GM20431 (cell line): ENCODE measurements at regions not wholly inside any gene's neighbourhood (a gene's known extent, or its start where the extent isn't known, plus 50 kb on each side); places are given as distances from the start of the nearest gene placed in this dataset.
"Not testable (repeated sequence)": the region's sequence is repeated elsewhere in the genome, so short reads cannot be mapped to it uniquely, and the experiment has no call there.

Experiments
- in situ Hi-C: fragments of 300-500 bp; cut with MseI, MboI; formaldehyde crosslinking; loops from one replicate; pipeline ENCODE4 v1.15.0; 2020; ENCODE audit warnings: low sequenced_read_pairs; ENCODE audit not compliant: unreplicated experiment

DNA sequence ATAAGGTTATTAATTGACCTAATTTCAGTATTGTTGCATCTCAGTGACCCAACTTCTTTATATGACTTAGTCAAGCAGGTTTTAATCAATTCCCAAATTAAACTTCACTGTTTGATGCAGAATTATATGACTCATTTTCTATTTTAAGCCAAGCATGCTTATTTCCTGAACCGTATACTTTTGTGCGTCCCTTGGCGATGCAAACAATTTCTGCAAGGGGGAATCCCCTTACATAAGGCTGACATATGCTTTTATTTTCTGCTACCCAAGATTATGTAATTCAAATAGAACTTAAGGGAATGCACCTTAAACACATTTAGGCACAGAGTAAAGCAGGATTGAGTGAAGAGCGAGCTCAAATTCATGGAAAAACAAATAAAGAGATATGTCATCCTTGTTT is 303.9 kb downstream of the PDCD6IP start:
- in situ Hi-C loops: no loop called here

- in situ Hi-C loops: no loop called here
Observed at GRCh38 chr3:34106379-34106778, 307.9 kb downstream of the PDCD6IP start.

DNA sequence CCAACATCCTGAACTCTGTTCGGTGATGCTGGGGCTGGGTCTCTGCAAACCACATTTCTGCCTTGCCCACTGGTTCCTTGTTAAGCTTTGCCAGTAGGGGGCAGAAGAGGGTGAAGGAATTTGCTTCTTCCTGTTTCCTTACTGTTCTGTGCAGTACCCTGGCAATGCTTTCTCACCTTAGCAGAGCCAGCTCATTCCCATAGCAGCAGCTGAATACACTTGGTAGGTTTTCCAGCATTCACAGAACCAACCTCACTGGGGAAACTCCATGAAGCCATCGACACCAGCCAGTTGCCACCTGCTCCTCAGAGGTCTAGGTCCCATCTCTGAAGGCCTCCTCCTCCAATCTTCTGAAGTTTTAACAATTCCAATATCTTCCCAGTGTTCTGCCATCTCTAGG is 308.4 kb downstream of the PDCD6IP start:
- in situ Hi-C loops: no loop called here

GRCh38 chr3:34107669-34108068 is 309.2 kb downstream of the PDCD6IP start:
- in situ Hi-C loops: no loop called here

GRCh38 chr3:34109021-34109420 is 310.6 kb downstream of the PDCD6IP start:
- in situ Hi-C loops: no loop called here

- in situ Hi-C loops: no loop called here
Observed at GRCh38 chr3:34109846-34110245, 311.4 kb downstream of the PDCD6IP start.

GRCh38 chr3:34111361-34111760 is 312.9 kb downstream of the PDCD6IP start:
- in situ Hi-C loops: no loop called here

- in situ Hi-C loops: not testable (repeated sequence)
Observed at GRCh38 chr3:34112261-34112660, 313.8 kb downstream of the PDCD6IP start.

DNA sequence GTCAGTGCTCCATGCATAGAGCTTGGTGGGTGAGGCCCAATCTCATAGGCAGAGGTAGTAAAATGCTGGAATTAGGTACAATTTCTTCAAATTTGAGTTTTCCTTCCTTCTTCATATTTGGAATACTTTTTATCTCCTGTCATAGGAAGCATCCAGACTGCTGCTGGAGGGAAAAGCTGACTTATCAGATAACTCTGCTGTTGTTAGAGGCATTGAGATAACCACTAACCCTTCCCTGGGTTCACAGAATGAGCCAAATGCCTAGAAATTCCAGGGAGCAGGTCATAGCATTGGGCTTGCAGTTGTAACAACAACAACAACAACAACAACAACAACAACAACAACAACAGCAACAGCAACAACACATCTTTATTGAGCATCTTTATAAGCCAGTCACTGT is 332.7 kb downstream of the PDCD6IP start:
- in situ Hi-C loops: no loop called here

- in situ Hi-C loops: no loop called here
Observed at GRCh38 chr3:34132069-34132692, 333.8 kb downstream of the PDCD6IP start.

DNA sequence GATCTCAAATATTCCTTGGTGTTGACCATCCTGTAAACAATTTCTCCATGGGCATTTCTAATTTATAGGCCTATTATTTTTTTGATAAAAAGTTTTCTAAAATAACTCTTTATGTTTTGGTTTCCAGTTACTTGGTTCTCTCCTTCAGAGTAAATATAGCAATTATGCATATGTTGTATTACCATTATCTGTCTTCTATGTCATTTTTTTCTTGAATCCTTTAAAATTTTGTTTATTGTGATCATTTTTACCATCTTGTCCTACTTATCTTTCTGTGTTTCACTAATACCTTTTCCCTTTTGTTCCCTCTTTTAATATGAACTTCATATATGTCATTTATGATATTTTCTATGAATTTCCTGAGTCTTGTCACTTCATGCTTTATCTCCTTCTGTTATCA is 341.1 kb downstream of the PDCD6IP start:
- in situ Hi-C loops: no loop called here

GRCh38 chr3:34140616-34141015 is 342.2 kb downstream of the PDCD6IP start:
- in situ Hi-C loops: no loop called here

DNA sequence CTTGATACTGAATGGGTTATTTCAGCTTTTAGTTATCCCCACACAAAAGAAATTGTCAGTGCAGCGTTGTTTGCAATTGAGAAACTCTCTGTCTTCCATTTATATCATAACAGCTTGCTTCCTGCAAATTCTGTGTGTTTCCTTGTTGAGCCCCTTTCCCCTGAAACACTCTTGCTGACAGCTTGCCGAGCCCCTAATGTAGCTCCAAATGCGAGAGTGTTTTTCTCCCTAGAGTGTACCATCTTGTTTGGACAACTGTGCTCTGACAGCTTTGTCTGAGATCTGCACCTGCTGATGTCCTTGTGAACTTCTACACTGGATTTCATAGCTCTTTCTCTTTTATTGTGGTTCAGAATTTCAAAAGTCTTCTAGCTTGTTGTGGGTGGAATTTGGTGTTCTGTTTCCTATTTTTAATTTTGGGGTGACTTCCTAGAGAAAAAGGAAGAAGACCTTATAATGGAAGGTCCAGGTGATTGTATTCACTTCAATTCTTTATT is 343.5 kb downstream of the PDCD6IP start:
- in situ Hi-C loops: no loop called here

DNA sequence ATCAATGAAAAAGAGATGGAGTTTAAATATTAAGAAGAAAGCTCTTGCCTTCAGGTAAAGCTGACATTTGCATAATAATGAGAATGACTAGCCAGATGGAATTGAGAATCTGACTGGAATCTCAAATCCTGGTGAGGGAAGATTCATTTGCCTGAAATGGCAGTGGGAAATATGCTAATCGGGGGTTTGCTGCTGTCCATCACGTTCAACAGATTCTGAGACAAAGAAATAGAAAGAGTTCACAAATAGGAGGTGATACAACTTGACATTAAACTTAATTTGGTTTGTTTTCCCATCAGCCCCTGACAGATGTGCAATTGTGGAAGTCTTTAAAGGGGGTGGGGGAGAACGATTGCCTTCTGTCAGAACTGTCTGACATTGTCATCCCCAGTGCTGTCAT is 347.4 kb downstream of the PDCD6IP start:
- in situ Hi-C loops: no loop called here

GRCh38 chr3:34146596-34146995 is 348.2 kb downstream of the PDCD6IP start:
- in situ Hi-C loops: no loop called here

DNA sequence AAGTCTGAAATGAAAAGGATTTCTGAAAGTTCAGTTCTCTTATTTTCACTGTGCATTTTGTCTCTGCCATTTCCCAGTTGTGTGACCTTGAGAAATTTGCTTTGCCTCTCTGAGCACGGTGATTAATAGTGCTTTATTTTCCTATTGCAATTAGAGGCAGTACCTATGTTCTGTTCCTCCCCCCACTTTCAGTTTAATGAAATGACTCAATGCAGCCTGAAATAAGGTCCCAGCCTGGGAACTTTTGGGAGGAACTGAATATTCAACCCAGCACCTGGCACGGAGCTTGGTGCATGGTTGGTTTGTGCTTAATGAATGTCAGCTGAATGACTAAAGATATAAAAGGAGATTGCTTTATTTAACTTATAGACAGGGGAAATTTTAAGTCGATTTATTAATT is 352.6 kb downstream of the PDCD6IP start:
- in situ Hi-C loops: no loop called here

GRCh38 chr3:34152656-34153055 is 354.2 kb downstream of the PDCD6IP start:
- in situ Hi-C loops: no loop called here

DNA sequence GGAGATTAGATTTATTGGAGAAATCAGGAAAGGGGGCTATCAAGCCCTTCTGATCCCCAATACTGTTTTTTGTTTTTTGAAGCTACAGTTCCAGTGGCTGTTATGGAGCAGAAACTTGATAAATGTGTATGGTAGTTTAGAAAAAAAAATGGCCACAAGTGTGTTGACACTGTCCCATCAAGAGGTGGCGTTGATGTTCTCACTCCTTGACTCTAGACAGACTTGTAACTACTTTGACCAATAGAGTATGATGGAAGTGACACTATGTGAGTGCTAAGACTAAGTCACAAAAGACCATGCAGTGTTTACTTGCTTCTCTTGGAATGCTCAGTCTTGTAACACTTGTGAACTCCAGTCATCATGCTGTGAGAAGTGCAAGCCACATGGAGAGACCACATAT is 356.7 kb downstream of the PDCD6IP start:
- in situ Hi-C loops: no loop called here

- in situ Hi-C loops: no loop called here
Observed at GRCh38 chr3:34155666-34156065, 357.2 kb downstream of the PDCD6IP start.

GRCh38 chr3:34157491-34157890 is 359.1 kb downstream of the PDCD6IP start:
- in situ Hi-C loops: no loop called here

DNA sequence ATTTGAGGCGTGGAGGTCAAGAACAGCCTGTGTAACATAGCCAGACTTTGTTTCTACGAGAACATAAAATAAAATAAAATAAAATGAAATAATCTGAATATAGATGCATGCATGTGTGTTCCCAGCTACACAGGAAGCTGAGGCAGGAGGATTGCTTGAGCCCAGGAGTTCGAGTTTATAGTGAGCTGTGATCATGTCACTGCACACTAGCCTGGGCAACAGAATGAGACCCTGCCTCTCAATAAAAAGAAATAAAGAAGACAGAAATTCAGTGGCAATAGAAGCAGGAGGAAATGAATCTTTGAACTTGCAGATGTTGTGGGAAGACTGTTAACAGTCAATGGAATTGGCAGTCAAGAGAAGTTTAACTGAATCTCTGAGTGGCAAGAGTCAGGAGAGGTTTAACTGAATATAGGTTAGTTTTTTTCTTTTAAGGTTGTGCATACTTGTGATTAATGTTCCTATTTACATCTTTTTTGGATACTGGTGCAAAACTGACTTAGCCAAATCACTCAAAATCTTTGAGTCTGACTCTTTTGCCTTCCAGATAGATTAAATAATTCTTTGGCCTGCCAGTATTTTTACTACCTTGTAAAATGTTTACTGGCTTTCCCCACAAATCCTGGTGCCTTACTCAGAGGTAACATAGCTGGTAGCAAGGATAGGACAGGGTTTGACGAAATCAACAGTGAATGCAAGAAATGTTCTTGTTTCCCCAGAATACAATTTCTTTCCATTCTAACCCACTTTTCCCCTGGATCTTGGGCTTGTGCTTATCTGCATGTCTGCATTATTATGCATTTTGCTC is 361.4 kb downstream of the PDCD6IP start:
- in situ Hi-C loops: no loop called here

GRCh38 chr3:34169636-34170035 is 371.2 kb downstream of the PDCD6IP start:
- in situ Hi-C loops: not testable (repeated sequence)
